Endothelial cell of umbilical vein (primary cell): ENCODE measurements at regions not wholly inside any gene's neighbourhood (a gene's known extent, or its start where the extent isn't known, plus 50 kb on each side); places are given as distances from the start of the nearest gene placed in this dataset.

Experiments
- EZH2 ChIP-seq: IDR thresholded peaks from 2 replicates; pipeline ENCODE4 v1.6.1; 2012; ENCODE audit warnings: borderline replicate concordance, low read depth, mild to moderate bottlenecking, moderate library complexity, low read length, inconsistent platforms; ENCODE audit not compliant: severe bottlenecking
- GATA2 ChIP-seq: IDR thresholded peaks from 2 replicates; pipeline ENCODE4 v1.7.0; 2011; ENCODE audit warnings: low read depth, mild to moderate bottlenecking, moderate library complexity, mixed read lengths, low read length; ENCODE audit not compliant: insufficient read length, insufficient read depth
- POLR2A ChIP-seq: IDR thresholded peaks from 2 replicates; pipeline ENCODE4 v1.6.1; 2012; ENCODE audit warnings: low read depth, mild to moderate bottlenecking, control low read depth, low read length
- TF ChIP-seq, protein P1 (sequence below): IDR thresholded peaks from 2 replicates; pipeline ENCODE4 v1.6.1; 2011; ENCODE audit not compliant: insufficient read depth, insufficient read length
- TF ChIP-seq, protein P2 (sequence below), 2 donors: IDR thresholded peaks; 1 replicate in 1 of 2; 2 replicates in 1 of 2; pipeline ENCODE4 v1.5.1; 2011; ENCODE audit warnings: low read length in 2 of 2, mild to moderate bottlenecking in 2 of 2, moderate library complexity in 2 of 2, control low read depth in 1 of 2, inconsistent platforms in 1 of 2, low read depth in 1 of 2; ENCODE audit not compliant: insufficient read depth in 1 of 2; ENCODE audit errors: extremely low read depth in 1 of 2

DNA sequence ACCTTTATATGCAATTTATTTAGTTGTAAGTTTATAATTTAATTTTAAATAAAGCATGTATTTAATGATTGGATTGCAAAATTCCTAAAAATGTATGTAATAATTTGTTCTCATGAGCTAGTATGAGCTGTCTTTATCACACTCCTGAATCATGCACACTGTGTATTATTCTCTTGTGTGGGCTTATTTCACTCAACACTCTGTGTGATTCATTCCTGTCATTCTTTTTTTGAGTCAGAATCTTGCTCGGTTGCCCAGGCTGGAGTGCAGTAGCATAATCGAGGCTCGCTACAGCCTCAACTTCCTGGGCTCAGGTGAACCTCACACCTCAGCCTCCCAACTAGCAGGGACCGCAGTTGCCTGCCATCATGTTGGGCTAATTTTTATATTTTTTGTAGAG is 123.1 kb upstream of the SLC34A2 start:
- TF ChIP-seq, protein P1, sequence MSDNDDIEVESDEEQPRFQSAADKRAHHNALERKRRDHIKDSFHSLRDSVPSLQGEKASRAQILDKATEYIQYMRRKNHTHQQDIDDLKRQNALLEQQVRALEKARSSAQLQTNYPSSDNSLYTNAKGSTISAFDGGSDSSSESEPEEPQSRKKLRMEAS, result no peak
- no peak for TF ChIP-seq GATA2
- TF ChIP-seq EZH2, result no peak
- TF ChIP-seq, protein P2, sequence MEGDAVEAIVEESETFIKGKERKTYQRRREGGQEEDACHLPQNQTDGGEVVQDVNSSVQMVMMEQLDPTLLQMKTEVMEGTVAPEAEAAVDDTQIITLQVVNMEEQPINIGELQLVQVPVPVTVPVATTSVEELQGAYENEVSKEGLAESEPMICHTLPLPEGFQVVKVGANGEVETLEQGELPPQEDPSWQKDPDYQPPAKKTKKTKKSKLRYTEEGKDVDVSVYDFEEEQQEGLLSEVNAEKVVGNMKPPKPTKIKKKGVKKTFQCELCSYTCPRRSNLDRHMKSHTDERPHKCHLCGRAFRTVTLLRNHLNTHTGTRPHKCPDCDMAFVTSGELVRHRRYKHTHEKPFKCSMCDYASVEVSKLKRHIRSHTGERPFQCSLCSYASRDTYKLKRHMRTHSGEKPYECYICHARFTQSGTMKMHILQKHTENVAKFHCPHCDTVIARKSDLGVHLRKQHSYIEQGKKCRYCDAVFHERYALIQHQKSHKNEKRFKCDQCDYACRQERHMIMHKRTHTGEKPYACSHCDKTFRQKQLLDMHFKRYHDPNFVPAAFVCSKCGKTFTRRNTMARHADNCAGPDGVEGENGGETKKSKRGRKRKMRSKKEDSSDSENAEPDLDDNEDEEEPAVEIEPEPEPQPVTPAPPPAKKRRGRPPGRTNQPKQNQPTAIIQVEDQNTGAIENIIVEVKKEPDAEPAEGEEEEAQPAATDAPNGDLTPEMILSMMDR (IDR thresholded peaks at IDR 0.05; ENCODE audit: extremely low read depth in 1 of 2, insufficient read depth in 1 of 2, low read depth in 1 of 2, low read length in 2 of 2), result no peak
- no peak for TF ChIP-seq POLR2A
